ENCODE measurements at regions not wholly inside any gene's neighbourhood (a gene's known extent, or its start where the extent isn't known, plus 50 kb on each side); places are given as distances from the start of the nearest gene placed in this dataset.

GRCh38 chr9:36728651-36729520 lies 156.2 kb downstream of the MELK start:
- H3K4me3 ChIP-seq (ENCODE audit: low read depth, low read length) = no peak overlapping the region
- no peaks in the 10 kb centered on the region for H3K36me3 ChIP-seq (ENCODE audit: control insufficient read depth, insufficient read depth, low read length)
- H3K4me1 ChIP-seq (ENCODE audit: control insufficient read depth, insufficient read depth, low read length) = peaks cover 14% of the 10 kb centered on the region
- H3K9me3 ChIP-seq (ENCODE audit: control insufficient read depth, insufficient read depth, low read length) = no peaks in the 10 kb centered on the region
- no peak overlapping the region for H3K9ac ChIP-seq (ENCODE audit: low read depth, low read length)
- H3K27me3 ChIP-seq (ENCODE audit: control insufficient read depth, insufficient read depth, low read length) = no peaks in the 10 kb centered on the region
- H3K27ac ChIP-seq (ENCODE audit: low read depth, low read length) = no peak overlapping the region

DNA sequence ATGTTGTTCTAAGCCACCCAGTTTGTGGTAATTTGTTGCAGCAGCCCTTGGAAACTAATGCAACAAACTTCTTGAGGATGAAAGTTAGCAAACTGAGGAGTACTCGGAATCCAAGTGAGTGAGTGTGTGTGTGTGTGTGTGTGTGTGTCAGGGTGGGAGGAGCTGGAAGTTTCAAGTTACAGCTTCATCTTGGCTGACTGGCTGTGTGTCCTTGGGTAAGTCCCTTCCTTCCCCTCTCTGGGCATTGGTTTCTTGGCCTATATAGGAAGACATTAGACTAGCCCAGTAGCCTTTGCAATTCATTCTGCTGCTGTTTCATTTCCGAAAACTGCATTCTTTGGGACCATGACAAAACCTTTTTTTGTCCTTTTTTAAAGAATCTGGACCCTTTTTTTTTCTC lies 157.2 kb downstream of the MELK start:
- peaks cover 14% of the 10 kb centered on the region for H3K4me1 ChIP-seq (ENCODE audit: control insufficient read depth, insufficient read depth, low read length)
- no peak overlapping the region for H3K9ac ChIP-seq (ENCODE audit: low read depth, low read length)

GRCh38 chr9:36730414-36730813 lies 157.7 kb downstream of the MELK start:
- no peak overlapping the region for H3K9ac ChIP-seq (ENCODE audit: low read depth, low read length)
- no peak overlapping the region for H3K27ac ChIP-seq (ENCODE audit: low read depth, low read length)
- H3K27me3 ChIP-seq (ENCODE audit: control insufficient read depth, insufficient read depth, low read length) = no peaks in the 10 kb centered on the region
- no peak overlapping the region for H3K4me3 ChIP-seq (ENCODE audit: low read depth, low read length)
- no peaks in the 10 kb centered on the region for H3K36me3 ChIP-seq (ENCODE audit: control insufficient read depth, insufficient read depth, low read length)
- no peaks in the 10 kb centered on the region for H3K9me3 ChIP-seq (ENCODE audit: control insufficient read depth, insufficient read depth, low read length)
- H3K4me1 ChIP-seq (ENCODE audit: control insufficient read depth, insufficient read depth, low read length) = peaks cover 14% of the 10 kb centered on the region

More for the DNA sequence above, 157.2 kb downstream of the MELK start:
- Histone ChIP-seq H3K36me3 (ENCODE audit: control insufficient read depth, insufficient read depth, low read length) (no peaks in the 10 kb centered on the region), H3K4me3 (ENCODE audit: low read depth, low read length) (no peak overlapping the region), H3K27me3 (ENCODE audit: control insufficient read depth, insufficient read depth, low read length) (no peaks in the 10 kb centered on the region), H3K9me3 (ENCODE audit: control insufficient read depth, insufficient read depth, low read length) (no peaks in the 10 kb centered on the region), H3K27ac (ENCODE audit: low read depth, low read length) (no peak overlapping the region)

DNA sequence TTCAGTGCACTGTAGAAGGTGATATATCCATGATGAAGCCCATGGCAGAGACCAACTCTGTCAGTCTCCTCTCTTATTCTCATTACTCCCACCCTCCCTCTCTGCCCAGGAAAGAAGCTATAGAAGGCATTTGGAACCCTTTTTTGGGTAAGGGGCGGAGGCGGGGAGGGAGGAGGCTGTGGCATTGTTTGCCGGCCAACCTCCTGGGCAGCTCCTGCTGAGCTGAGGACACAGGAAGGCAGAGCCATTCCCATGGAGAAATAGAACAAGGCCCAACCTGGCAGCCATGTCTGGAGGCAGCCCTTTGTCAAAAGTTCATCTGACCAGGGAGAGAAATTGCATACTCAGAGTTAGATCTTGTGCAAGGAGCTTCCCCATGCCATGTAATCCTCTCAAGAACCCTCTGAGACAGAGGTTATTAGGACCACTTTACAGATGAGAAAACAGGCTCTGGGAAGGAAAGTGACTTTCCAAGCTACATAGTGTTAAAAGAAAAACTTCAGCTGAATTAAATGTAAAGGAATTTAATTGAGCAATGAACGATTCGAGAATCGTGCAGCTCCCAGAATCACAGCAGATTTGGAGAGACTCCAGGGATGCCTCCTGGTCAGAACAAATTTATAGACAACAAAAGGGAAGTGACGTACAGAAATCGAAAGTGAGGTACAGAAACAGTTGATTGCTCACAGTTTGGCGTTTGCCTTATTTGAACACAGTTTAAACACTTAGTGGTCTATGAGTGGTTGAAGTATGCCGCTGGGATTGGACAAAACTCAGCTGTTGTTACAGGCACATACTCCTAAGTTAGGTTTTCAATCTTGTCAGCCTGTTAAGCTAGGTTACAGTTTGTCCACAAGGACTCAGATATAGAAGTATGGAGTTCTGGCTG lies 158.6 kb downstream of the MELK start:
- Histone ChIP-seq H3K27me3 (ENCODE audit: control insufficient read depth, insufficient read depth, low read length) (no peaks in the 10 kb centered on the region), H3K36me3 (ENCODE audit: control insufficient read depth, insufficient read depth, low read length) (no peaks in the 10 kb centered on the region), H3K9me3 (ENCODE audit: control insufficient read depth, insufficient read depth, low read length) (no peaks in the 10 kb centered on the region), H3K4me1 (ENCODE audit: control insufficient read depth, insufficient read depth, low read length) (peaks cover 6% of the 10 kb centered on the region), H3K9ac (ENCODE audit: low read depth, low read length) (no peak overlapping the region), H3K4me3 (ENCODE audit: low read depth, low read length) (no peak overlapping the region), H3K27ac (ENCODE audit: low read depth, low read length) (no peak overlapping the region)

GRCh38 chr9:36734737-36735136 lies 162.0 kb downstream of the MELK start:
- no peak overlapping the region for H3K27ac ChIP-seq (ENCODE audit: low read depth, low read length)
- H3K4me3 ChIP-seq (ENCODE audit: low read depth, low read length) = no peak overlapping the region
- H3K36me3 ChIP-seq (ENCODE audit: control insufficient read depth, insufficient read depth, low read length) = no peaks in the 10 kb centered on the region
- H3K4me1 ChIP-seq (ENCODE audit: control insufficient read depth, insufficient read depth, low read length) = no peaks in the 10 kb centered on the region
- no peak overlapping the region for H3K9ac ChIP-seq (ENCODE audit: low read depth, low read length)
- no peaks in the 10 kb centered on the region for H3K9me3 ChIP-seq (ENCODE audit: control insufficient read depth, insufficient read depth, low read length)
- H3K27me3 ChIP-seq (ENCODE audit: control insufficient read depth, insufficient read depth, low read length) = 0 out of 2 replicates have a peak, but pooled peaks cover under 1% of the 10 kb centered on the region

GRCh38 chr9:36736648-36737047 lies 164.0 kb downstream of the MELK start:
- H3K4me1 ChIP-seq (ENCODE audit: control insufficient read depth, insufficient read depth, low read length) = no peaks in the 10 kb centered on the region
- no peak overlapping the region for H3K4me3 ChIP-seq (ENCODE audit: low read depth, low read length)
- H3K9me3 ChIP-seq (ENCODE audit: control insufficient read depth, insufficient read depth, low read length) = no peaks in the 10 kb centered on the region
- H3K27me3 ChIP-seq (ENCODE audit: control insufficient read depth, insufficient read depth, low read length) = peaks cover 4% of the 10 kb centered on the region; the same call in 1 of the 2 replicates
- H3K9ac ChIP-seq (ENCODE audit: low read depth, low read length) = no peak overlapping the region
- no peaks in the 10 kb centered on the region for H3K36me3 ChIP-seq (ENCODE audit: control insufficient read depth, insufficient read depth, low read length)
- H3K27ac ChIP-seq (ENCODE audit: low read depth, low read length) = no peak overlapping the region

DNA sequence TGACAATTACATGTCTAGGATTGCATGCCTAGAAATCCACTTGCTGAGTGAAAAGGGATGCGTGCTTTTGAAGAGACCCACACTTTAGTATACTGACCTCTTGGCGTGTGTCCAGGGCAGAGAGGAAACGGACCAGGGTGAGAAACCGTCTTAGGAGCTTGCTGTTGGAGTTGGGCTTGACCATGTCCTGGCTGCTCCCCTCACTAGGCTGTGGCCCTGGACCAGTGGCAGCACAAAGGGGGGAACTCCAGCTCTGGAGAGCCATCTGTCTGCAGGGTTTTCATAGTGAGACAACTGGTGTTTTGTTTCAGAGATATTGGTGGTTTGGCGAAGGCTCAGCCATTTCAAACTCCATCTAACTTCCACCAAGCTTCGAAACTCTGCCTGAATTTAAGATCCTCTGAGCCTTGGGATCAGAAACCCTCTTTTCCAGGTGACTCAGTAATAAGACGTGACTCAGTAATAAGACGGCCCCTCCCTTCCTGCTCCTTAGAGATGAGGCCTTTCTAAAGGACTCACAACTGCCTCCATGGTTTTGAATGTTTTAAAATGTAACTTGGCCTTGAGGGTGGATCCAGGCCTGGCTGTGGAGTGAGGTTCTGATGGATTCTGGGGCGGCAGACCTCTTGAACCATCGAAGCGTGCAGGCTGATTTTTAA lies 165.8 kb downstream of the MELK start:
- H3K36me3 ChIP-seq (ENCODE audit: control insufficient read depth, insufficient read depth, low read length) = no peaks in the 10 kb centered on the region
- peaks cover 4% of the 10 kb centered on the region; the same call in 1 of the 2 replicates for H3K27me3 ChIP-seq (ENCODE audit: control insufficient read depth, insufficient read depth, low read length)
- no peak overlapping the region for H3K9ac ChIP-seq (ENCODE audit: low read depth, low read length)
- no peaks in the 10 kb centered on the region for H3K9me3 ChIP-seq (ENCODE audit: control insufficient read depth, insufficient read depth, low read length)
- H3K4me1 ChIP-seq (ENCODE audit: control insufficient read depth, insufficient read depth, low read length) = no peaks in the 10 kb centered on the region; the same call in 1 of the 2 replicates
- H3K27ac ChIP-seq (ENCODE audit: low read depth, low read length) = no peak overlapping the region
- H3K4me3 ChIP-seq (ENCODE audit: low read depth, low read length) = no peak overlapping the region

DNA sequence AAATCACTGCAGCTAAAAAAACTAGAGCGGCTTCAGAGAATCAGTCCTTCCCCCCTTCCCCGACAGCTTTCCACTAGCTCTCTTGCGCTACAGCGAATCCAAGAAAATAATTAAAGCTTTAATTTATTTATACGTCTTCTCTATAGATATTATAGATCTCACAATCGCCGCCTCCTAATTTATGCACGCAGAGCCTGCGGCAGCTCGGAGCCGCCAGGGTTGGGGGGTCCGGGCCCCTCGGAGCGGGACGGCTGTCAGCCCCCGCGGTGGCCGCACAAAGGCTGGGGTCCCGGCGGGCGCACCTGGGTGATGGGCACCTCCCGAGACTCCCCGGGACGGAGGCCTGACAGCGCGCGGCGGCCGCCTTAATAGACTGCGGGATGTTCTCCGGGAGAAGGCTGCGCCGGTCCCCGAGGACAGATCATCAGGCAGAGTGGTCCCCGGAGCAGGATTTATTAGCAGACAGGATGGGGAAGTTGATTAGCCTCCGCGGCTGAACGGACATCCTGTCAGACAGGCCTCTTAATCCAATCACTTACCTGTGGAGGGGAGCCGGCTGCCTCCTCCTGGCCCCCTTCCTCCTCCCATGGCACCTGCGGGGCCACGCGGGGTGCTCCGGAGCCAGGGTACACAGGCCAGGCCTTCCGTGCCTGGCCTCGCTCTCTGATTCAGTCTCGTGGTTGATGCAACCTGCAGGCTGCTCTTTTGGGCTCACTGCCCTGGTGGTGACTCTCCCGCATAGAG lies 166.8 kb downstream of the MELK start:
- H3K36me3 ChIP-seq (ENCODE audit: control insufficient read depth, insufficient read depth, low read length) = no peaks in the 10 kb centered on the region
- no peak overlapping the region for H3K9ac ChIP-seq (ENCODE audit: low read depth, low read length)
- H3K9me3 ChIP-seq (ENCODE audit: control insufficient read depth, insufficient read depth, low read length) = no peaks in the 10 kb centered on the region
- H3K27ac ChIP-seq (ENCODE audit: low read depth, low read length) = no peak overlapping the region
- H3K4me3 ChIP-seq (ENCODE audit: low read depth, low read length) = peak overlapping the region; percentile 31; the same call in 1 of the 2 replicates
- H3K27me3 ChIP-seq (ENCODE audit: control insufficient read depth, insufficient read depth, low read length) = peaks cover 4% of the 10 kb centered on the region; the same call in 1 of the 2 replicates
- H3K4me1 ChIP-seq (ENCODE audit: control insufficient read depth, insufficient read depth, low read length) = no peaks in the 10 kb centered on the region; the same call in 1 of the 2 replicates

DNA sequence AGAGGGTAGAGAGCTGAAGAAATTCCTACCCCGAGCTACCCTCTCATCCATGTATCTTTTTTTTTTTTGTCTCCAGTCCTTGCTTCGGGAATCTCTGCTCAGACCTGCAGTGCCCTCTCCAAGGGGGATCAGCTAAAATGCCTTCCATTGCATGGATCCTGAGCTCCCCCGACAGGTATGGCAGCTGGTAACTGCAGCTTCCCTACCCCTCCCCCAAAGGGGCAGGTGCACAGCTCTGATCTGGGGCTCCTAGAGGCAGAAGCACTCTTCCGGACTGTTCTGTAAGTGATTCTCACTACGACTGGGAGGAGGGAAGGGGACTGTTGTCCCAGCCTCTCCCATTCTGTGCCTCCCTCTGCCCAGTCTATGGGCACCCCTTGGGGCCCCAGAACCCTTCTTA lies 169.6 kb downstream of the MELK start:
- Histone ChIP-seq H3K4me1 (ENCODE audit: control insufficient read depth, insufficient read depth, low read length) (no peaks in the 10 kb centered on the region; the same call in 1 of the 2 replicates), H3K9me3 (ENCODE audit: control insufficient read depth, insufficient read depth, low read length) (no peaks in the 10 kb centered on the region), H3K9ac (ENCODE audit: low read depth, low read length) (no peak overlapping the region)

DNA sequence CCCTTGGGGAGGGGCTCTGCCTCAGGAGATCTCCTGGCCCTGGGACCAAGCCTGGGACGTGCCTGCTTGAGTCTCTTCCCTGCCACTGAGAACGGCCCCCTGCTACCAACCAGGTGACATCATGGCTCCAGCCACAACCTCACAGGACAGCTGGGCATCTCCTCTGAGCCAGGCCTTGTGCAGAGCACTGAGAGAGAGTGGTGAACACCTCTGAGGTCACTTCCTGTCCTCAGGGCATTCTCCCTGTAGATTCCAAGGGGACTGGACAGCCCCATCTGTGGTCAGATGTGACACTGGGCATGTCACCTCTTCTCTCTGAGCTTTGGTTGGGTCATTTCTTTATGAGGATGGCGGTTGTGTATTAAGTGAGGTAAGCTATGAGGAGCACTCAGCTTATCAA lies 172.0 kb downstream of the MELK start:
- H3K27me3 ChIP-seq (ENCODE audit: control insufficient read depth, insufficient read depth, low read length) = peaks cover 3% of the 10 kb centered on the region; the same call in 1 of the 2 replicates
- H3K36me3 ChIP-seq (ENCODE audit: control insufficient read depth, insufficient read depth, low read length) = no peaks in the 10 kb centered on the region
- no peak overlapping the region for H3K4me3 ChIP-seq (ENCODE audit: low read depth, low read length)
- H3K9me3 ChIP-seq (ENCODE audit: control insufficient read depth, insufficient read depth, low read length) = no peaks in the 10 kb centered on the region
- no peaks in the 10 kb centered on the region; the same call in 1 of the 2 replicates for H3K4me1 ChIP-seq (ENCODE audit: control insufficient read depth, insufficient read depth, low read length)
- no peak overlapping the region for H3K9ac ChIP-seq (ENCODE audit: low read depth, low read length)
- no peak overlapping the region for H3K27ac ChIP-seq (ENCODE audit: low read depth, low read length)

More for the DNA sequence above, 169.6 kb downstream of the MELK start:
- Histone ChIP-seq H3K4me3 (ENCODE audit: low read depth, low read length) (no peak overlapping the region), H3K27ac (ENCODE audit: low read depth, low read length) (no peak overlapping the region), H3K36me3 (ENCODE audit: control insufficient read depth, insufficient read depth, low read length) (no peaks in the 10 kb centered on the region), H3K27me3 (ENCODE audit: control insufficient read depth, insufficient read depth, low read length) (peaks cover 4% of the 10 kb centered on the region; the same call in 1 of the 2 replicates)

Measured in HUES48 (cell line).